AG04449 (cell line): ENCODE measurements at regions not wholly inside any gene's neighbourhood (a gene's known extent, or its start where the extent isn't known, plus 50 kb on each side); places are given as distances from the start of the nearest gene placed in this dataset.

Experiments used
- CTCF ChIA-PET: fragments of 350-600 bp; formaldehyde crosslinking; extraction: SDS; loops from one replicate; lab custom pipeline; 2021; ENCODE audit warnings: antibody characterized with exemption; lab: Yijun Ruan, JAX
- POLR2A ChIA-PET: fragments of 400-600, 350-600 bp; formaldehyde crosslinking; extraction: SDS; loops from one replicate; lab custom pipeline; 2020; ENCODE audit warnings: antibody characterized with exemption, inconsistent platforms; lab: Yijun Ruan, JAX
- DNase-seq: peaks from one replicate; pipeline ENCODE4 v3.0.0-alpha.2; 2010; ENCODE audit warnings: low read depth, low spot score
- H3K4me3 ChIP-seq: 2 replicates; pipeline ENCODE4 v1.5.1; 2011; ENCODE audit warnings: low read depth, mild to moderate bottlenecking, control low read depth, low read length
- CTCF ChIP-seq: IDR thresholded peaks from one replicate; pipeline ENCODE4 v1.5.1; 2011; ENCODE audit warnings: mild to moderate bottlenecking, moderate library complexity, low read length, control low read depth, inconsistent platforms; ENCODE audit not compliant: insufficient read depth; ENCODE audit errors: missing control alignments

DNA sequence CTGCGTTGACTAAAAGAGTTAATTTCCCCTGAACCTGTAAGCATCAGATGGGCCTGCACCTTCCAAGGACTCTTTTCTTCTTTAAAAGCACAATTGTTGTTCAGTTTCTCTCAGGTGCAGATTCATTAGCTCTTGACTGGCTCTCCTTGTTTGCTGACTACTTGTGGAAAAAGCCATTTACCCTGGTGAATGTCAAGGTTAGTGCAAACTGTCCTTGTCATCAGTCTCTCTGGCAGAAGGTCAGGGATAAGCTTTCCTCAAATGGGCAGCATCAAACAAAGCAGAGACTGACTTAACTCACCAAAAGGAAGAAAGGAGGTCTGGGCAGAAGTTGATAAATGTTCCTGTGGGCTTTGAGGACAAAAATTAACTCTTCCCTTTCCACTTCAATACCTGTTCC is 922.7 kb downstream of the BCL11A start:
- no peak overlapping the region for H3K4me3 ChIP-seq
- POLR2A ChIA-PET, result no interaction called here
- DNase-seq, result no peak
- no peak for TF ChIP-seq CTCF
- CTCF ChIA-PET, result no interaction called here

- no peak for DNase-seq
- CTCF ChIA-PET, result no interaction called here
- POLR2A ChIA-PET, result no interaction called here
- no peak for TF ChIP-seq CTCF
- no peak overlapping the region for H3K4me3 ChIP-seq
Observed at GRCh38 chr2:59627599-59627998, 925.9 kb downstream of the BCL11A start.

DNA sequence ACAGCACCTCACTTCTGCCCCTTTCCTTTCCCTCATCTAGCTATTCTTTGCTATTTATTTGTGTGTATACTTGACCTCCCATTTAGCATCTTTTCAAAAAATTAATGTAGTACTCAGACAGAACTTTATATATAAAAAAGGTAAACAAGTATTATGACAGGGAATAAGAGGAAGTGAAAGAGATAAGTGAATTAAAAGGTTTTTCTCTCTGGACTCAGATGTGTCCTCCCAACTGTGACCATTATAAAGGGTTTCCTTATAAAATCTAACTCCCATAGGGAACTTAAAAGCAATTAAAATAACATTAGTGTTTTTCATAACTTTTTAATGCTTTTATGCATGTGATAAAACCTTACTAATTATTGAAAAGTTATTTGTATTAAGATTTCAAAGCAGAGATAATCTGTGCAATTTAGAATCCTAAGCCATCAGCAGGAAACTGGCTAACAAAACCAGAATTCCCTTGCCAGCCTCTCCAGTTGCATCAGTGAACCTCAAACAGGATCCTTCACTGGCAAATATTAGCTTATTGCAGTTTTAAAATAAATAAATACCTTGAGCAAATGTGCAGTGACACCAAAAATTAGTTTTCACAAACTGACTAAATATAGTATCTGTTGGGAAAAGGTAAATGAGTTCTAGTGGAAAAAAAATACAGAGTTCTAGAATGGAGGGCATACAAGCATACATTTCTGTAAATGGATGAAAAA is 930.7 kb downstream of the BCL11A start:
- ChIA-PET CTCF (no interaction called here), POLR2A (no interaction called here)
- no peak for DNase-seq
- no peak for TF ChIP-seq CTCF
- H3K4me3 ChIP-seq, result no peak overlapping the region

DNA sequence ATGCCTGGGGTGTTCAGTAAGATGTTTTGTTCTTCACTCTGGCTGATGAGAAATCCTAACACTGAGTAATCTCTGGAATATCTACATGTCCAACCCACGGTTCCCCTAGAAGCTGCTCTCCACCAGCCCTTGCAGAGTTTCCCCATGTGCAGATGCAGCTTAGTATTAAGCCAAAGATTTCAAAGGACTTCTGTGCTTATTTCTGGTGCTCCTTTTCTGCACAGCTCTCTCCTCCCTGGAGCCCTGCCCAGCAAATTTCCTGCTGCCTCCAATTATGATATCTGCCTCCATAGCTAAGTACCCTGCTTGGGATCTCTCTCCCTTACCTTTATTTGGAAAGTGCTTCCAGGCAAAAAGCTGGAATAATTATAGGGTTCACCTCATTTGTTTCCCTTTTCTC is 949.3 kb downstream of the BCL11A start:
- CTCF ChIA-PET, result no interaction called here
- TF ChIP-seq CTCF, result no peak
- DNase-seq, result no peak
- POLR2A ChIA-PET, result no interaction called here
- no peak overlapping the region for H3K4me3 ChIP-seq

DNA sequence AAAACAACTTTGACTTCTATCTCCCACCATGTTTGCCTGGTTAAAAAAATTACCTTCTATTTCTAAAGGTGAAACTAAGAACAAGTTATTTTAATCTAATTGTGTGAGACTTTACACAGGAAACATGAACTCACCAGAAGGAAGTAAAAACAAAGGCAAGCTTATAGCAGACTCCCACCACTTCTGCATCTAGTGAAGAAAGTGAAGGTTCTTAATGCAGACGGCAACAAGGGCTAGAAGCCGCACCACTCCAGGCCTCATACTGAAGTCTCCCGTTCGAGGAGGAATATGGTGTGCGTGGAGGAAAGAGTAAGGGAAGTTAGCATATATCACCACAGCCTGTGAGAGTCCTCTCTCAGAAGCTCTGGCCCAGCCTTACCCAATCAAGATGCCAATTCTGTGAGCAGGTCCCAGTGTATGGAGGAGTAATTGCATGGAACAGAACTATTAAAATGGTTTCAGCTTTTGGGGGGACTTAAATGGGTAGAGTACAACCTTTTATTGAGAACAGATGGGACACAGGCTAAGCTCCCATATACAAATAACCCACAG is 958.7 kb downstream of the BCL11A start:
- TF ChIP-seq CTCF, result no peak
- ChIA-PET POLR2A (no interaction called here), CTCF (no interaction called here)

DNA sequence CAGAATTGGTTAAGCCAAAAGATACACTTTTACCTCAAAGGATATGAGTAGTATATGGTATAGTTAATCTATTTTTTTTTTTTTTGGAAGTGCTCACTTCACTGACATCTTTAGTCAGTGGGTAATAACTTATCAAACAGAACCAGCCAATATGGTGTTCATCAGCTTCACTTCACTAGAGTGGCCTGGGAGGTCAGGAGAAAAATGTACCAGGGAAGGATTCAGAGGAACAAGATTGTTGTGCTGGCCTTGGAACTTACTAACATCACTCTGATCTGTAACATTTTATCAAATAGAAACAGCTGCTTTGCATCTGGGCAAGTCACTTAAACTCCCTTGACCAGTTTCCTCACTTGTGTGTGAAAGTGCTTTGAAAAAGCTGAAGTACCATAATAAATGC is 962.7 kb downstream of the BCL11A start:
- ChIA-PET CTCF (no interaction called here), POLR2A (no interaction called here)
- DNase-seq, result no peak
- TF ChIP-seq CTCF, result no peak
- no peak overlapping the region for H3K4me3 ChIP-seq

More for the DNA sequence above, 958.7 kb downstream of the BCL11A start:
- no peak for DNase-seq
- no peak overlapping the region for H3K4me3 ChIP-seq
